Panc1 (cell line): ENCODE measurements at regions not wholly inside any gene's neighbourhood (a gene's known extent, or its start where the extent isn't known, plus 50 kb on each side); places are given as distances from the start of the nearest gene placed in this dataset.

Experiments
- ATAC-seq: fragments of 200-7000 bp; cut with Tn5 transposase; 2 replicates; pipeline ENCODE4 v1.9.1; 2020; ENCODE audit warnings: mild to moderate bottlenecking, moderate library complexity
- BruUV-seq: library from RNA; stranded (reverse); fragments of 400-500 nt; replicated peaks from 2 replicates; lab custom pipeline; 2021; lab: Mats Ljungman, UMichigan
- CTCF ChIA-PET: fragments of 300-600 bp; sonication (Branson Sonifier 250); formaldehyde crosslinking; loops from one replicate; lab custom pipeline; 2022; ENCODE audit warnings: antibody characterized with exemption; lab: Charles Lee
- POLR2A ChIA-PET: fragments of 300-600 bp; sonication (Branson Sonifier 250); formaldehyde crosslinking; loops from one replicate; lab custom pipeline; 2022; ENCODE audit warnings: antibody characterized with exemption; lab: Charles Lee
- DNase-seq: peaks from one replicate; pipeline ENCODE4 v3.0.0-alpha.2; 2010; ENCODE audit warnings: low read depth, low spot score
- H3K27ac ChIP-seq: 2 replicates; pipeline ENCODE4 v1.5.1; 2011; ENCODE audit warnings: mild to moderate bottlenecking, low read length, inconsistent platforms
- H3K27me3 ChIP-seq: fragments of 200-500 bp; sonication (Bioruptor generic); 2 replicates; pipeline ENCODE4 v1.6.0; 2014; ENCODE audit warnings: low read length, inconsistent platforms; ENCODE audit not compliant: control insufficient read depth, insufficient read depth
- H3K36me3 ChIP-seq: fragments of 200-500 bp; sonication (Bioruptor generic); 2 replicates; pipeline ENCODE4 v1.5.1; 2014; ENCODE audit warnings: inconsistent platforms, mild to moderate bottlenecking, low read length, moderate library complexity; ENCODE audit not compliant: control insufficient read depth, insufficient read depth
- H3K4me1 ChIP-seq: 2 replicates; pipeline ENCODE4 v1.5.1; 2011; ENCODE audit warnings: inconsistent platforms, mild to moderate bottlenecking, low read length, moderate library complexity; ENCODE audit not compliant: control insufficient read depth, insufficient read depth
- H3K4me3 ChIP-seq, 2 experiments: 2 replicates each; pipeline ENCODE4 v1.5.1; 2011 to 2012; ENCODE audit warnings: low read depth in 2 of 2, low read length in 2 of 2, mild to moderate bottlenecking in 2 of 2, inconsistent platforms in 1 of 2, moderate library complexity in 1 of 2
- H3K9me3 ChIP-seq: fragments of 200-500 bp; sonication (Bioruptor generic); 2 replicates; pipeline ENCODE4 v1.5.1; 2014; ENCODE audit warnings: low read depth, mild to moderate bottlenecking, inconsistent platforms, low read length, moderate library complexity; ENCODE audit not compliant: control insufficient read depth, insufficient read depth
- POLR2AphosphoS5 ChIP-seq: IDR thresholded peaks from 2 replicates; pipeline ENCODE4 v1.6.1; 2012; ENCODE audit warnings: mild to moderate bottlenecking, low read depth, low read length, moderate library complexity
- SIN3A ChIP-seq: IDR thresholded peaks from 2 replicates; pipeline ENCODE4 v1.6.1; 2012; ENCODE audit warnings: low read depth, mild to moderate bottlenecking, low read length, moderate library complexity, borderline replicate concordance; ENCODE audit not compliant: insufficient read depth
- TCF7L2 ChIP-seq: IDR thresholded peaks from 2 replicates; pipeline ENCODE4 v1.6.1; 2011; ENCODE audit warnings: mild to moderate bottlenecking, low read depth, low read length, inconsistent platforms
- in situ Hi-C: cut with HindIII; loops from 2 replicates; pipeline ENCODE4 v1.10.0; 2016; ENCODE audit warnings: low sequenced_read_pairs, low pct_unique_long_range_greater_than_20kb
- intact Hi-C: fragments of 100-400 bp; cut with micrococcal nuclease; formaldehyde crosslinking; loops from one replicate; pipeline ENCODE4 v1.10.0; 2022; ENCODE audit not compliant: unreplicated experiment
- TF ChIP-seq, protein P1 (sequence below), 2 experiments: IDR thresholded peaks; 2 replicates each; pipeline ENCODE4 v1.6.1; 2011 to 2012; ENCODE audit warnings: low read depth in 2 of 2, control low read depth in 1 of 2, low read length in 1 of 2, mild to moderate bottlenecking in 1 of 2, moderate library complexity in 1 of 2; ENCODE audit not compliant: insufficient read depth in 1 of 2
- TF ChIP-seq, protein P2 (sequence below): fragments of 450-650 bp; IDR thresholded peaks from 2 replicates; pipeline ENCODE4 v1.5.1; 2017; ENCODE audit warnings: mild to moderate bottlenecking

DNA sequence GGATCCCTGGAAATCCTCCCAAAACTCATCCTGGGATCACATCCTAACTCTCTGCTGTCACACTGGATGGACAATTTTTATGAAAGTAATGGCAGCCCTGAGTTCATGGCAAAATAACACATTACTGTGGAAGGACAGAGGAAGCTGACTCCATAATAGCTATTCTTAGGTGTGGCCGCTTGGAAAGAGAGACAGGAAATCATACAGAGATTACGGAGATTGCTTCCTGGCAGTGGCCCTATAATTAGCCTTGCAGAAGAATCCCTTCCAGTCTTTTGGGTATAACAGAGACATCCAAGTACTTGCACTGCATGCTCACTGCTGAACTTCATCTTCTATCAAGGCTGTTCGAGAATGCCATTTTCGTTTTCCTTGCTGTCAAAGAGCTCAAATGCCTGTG is 133.1 kb upstream of the VCX start:
- Histone ChIP-seq H3K36me3 (no peaks in the 10 kb centered on the region), H3K9me3 (no peaks in the 10 kb centered on the region), H3K27ac (no peak overlapping the region), H3K4me3 (no peak overlapping the region), H3K27me3 (no peaks in the 10 kb centered on the region), H3K4me1 (no peaks in the 10 kb centered on the region)
- DNase-seq (no peak), ATAC-seq (no peak)
- BruUV-seq = no TSS peak
- intact Hi-C loops = no loop called here
- CTCF ChIA-PET = no interaction called here
- no peak for TF ChIP-seq SIN3A
- TF ChIP-seq, protein P1, sequence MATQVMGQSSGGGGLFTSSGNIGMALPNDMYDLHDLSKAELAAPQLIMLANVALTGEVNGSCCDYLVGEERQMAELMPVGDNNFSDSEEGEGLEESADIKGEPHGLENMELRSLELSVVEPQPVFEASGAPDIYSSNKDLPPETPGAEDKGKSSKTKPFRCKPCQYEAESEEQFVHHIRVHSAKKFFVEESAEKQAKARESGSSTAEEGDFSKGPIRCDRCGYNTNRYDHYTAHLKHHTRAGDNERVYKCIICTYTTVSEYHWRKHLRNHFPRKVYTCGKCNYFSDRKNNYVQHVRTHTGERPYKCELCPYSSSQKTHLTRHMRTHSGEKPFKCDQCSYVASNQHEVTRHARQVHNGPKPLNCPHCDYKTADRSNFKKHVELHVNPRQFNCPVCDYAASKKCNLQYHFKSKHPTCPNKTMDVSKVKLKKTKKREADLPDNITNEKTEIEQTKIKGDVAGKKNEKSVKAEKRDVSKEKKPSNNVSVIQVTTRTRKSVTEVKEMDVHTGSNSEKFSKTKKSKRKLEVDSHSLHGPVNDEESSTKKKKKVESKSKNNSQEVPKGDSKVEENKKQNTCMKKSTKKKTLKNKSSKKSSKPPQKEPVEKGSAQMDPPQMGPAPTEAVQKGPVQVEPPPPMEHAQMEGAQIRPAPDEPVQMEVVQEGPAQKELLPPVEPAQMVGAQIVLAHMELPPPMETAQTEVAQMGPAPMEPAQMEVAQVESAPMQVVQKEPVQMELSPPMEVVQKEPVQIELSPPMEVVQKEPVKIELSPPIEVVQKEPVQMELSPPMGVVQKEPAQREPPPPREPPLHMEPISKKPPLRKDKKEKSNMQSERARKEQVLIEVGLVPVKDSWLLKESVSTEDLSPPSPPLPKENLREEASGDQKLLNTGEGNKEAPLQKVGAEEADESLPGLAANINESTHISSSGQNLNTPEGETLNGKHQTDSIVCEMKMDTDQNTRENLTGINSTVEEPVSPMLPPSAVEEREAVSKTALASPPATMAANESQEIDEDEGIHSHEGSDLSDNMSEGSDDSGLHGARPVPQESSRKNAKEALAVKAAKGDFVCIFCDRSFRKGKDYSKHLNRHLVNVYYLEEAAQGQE (IDR thresholded peaks at IDR 0.05; ENCODE audit: insufficient read depth in 1 of 2, low read depth in 2 of 2, low read length in 1 of 2) = no peak
- no peak for TF ChIP-seq TCF7L2
- TF ChIP-seq, protein P2, sequence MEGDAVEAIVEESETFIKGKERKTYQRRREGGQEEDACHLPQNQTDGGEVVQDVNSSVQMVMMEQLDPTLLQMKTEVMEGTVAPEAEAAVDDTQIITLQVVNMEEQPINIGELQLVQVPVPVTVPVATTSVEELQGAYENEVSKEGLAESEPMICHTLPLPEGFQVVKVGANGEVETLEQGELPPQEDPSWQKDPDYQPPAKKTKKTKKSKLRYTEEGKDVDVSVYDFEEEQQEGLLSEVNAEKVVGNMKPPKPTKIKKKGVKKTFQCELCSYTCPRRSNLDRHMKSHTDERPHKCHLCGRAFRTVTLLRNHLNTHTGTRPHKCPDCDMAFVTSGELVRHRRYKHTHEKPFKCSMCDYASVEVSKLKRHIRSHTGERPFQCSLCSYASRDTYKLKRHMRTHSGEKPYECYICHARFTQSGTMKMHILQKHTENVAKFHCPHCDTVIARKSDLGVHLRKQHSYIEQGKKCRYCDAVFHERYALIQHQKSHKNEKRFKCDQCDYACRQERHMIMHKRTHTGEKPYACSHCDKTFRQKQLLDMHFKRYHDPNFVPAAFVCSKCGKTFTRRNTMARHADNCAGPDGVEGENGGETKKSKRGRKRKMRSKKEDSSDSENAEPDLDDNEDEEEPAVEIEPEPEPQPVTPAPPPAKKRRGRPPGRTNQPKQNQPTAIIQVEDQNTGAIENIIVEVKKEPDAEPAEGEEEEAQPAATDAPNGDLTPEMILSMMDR = no peak
- TF ChIP-seq POLR2AphosphoS5 = no peak
- POLR2A ChIA-PET = no interaction called here
- in situ Hi-C loops = no loop called here

DNA sequence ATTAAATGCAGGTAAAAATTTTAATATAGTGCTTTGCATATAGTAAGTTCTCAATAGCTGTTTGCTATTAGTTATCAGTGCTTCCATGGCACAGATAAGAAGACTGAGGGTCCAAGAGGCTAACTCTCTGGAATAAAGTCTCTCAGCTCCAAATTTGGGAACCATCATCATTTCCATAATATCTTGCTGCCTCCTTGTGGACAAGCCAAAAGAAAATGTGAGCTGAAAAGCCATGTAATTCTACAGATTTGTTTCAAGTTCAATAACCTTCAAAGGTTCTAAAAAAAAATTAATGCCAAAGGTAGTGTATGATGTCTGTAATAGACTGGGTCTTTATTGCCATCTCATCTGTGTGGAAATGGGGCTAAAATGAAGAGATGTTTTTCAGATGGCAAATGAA is 136.9 kb upstream of the VCX start:
- TF ChIP-seq, protein P1 (IDR thresholded peaks at IDR 0.05; ENCODE audit: insufficient read depth in 1 of 2, low read depth in 2 of 2, low read length in 1 of 2) = no peak
- TF ChIP-seq, protein P2 = peak; percentile 14; the same call in 1 of the 2 replicates
- TF ChIP-seq SIN3A (no peak), POLR2AphosphoS5 (no peak), TCF7L2 (no peak)
- ChIA-PET CTCF (no interaction called here), POLR2A (no interaction called here)
- H3K36me3 ChIP-seq = no peaks in the 10 kb centered on the region
- ATAC-seq (no peak), DNase-seq (no peak)
- H3K4me1 ChIP-seq = no peaks in the 10 kb centered on the region
- intact Hi-C loops = no loop called here
- no peaks in the 10 kb centered on the region for H3K27me3 ChIP-seq
- H3K9me3 ChIP-seq = no peaks in the 10 kb centered on the region
- H3K27ac ChIP-seq = no peak overlapping the region
- in situ Hi-C loops = no loop called here
- no peak overlapping the region for H3K4me3 ChIP-seq
- no TSS peak for BruUV-seq
